ENCODE measurements at regions not wholly inside any gene's neighbourhood (a gene's known extent, or its start where the extent isn't known, plus 50 kb on each side); places are given as distances from the start of the nearest gene placed in this dataset.
"Not testable (repeated sequence)": the region's sequence is repeated elsewhere in the genome, so short reads cannot be mapped to it uniquely, and the experiment has no call there.

GRCh38 chr10:64771253-64772050, 1250.3 kb downstream of the REEP3 start:
- Mint-ChIP-seq H3K27me3 (no peaks in the 10 kb centered on the region), H3K4me1 (no peaks in the 10 kb centered on the region), H3K36me3 (no peaks in the 10 kb centered on the region), H3K4me3 (no peak overlapping the region), H3K9me3 (peaks cover 0 to 4% of the 10 kb centered on the region in 2 donors), H3K27ac (no peak overlapping the region)
- no peak for DNase-seq
- ATAC-seq (replicated peaks) = no peak

GRCh38 chr10:64773357-64773756, 1252.2 kb downstream of the REEP3 start:
- Mint-ChIP-seq H3K36me3 (no peaks in the 10 kb centered on the region), H3K4me1 (no peaks in the 10 kb centered on the region), H3K9me3 (peaks cover 0 to 4% of the 10 kb centered on the region in 2 donors), H3K27ac (no peak overlapping the region), H3K4me3 (no peak overlapping the region), H3K27me3 (no peaks in the 10 kb centered on the region)
- DNase-seq (no peak), ATAC-seq (replicated peaks) (no peak)

GRCh38 chr10:64784451-64784850, 1263.2 kb downstream of the REEP3 start:
- H3K36me3 Mint-ChIP-seq = not testable (repeated sequence)

GRCh38 chr10:64785816-64786215, 1264.6 kb downstream of the REEP3 start:
- Mint-ChIP-seq H3K9me3 (peaks cover 2 to 3% of the 10 kb centered on the region in 2 donors), H3K27me3 (no peaks in the 10 kb centered on the region), H3K4me3 (no peak overlapping the region), H3K4me1 (no peaks in the 10 kb centered on the region), H3K36me3 (no peaks in the 10 kb centered on the region), H3K27ac (no peak overlapping the region)
- no peak for ATAC-seq (replicated peaks)
- no peak for DNase-seq

More at GRCh38 chr10:64784451-64784850, 1263.2 kb downstream of the REEP3 start:
- not testable (repeated sequence) for H3K9me3 Mint-ChIP-seq; H3K27ac Mint-ChIP-seq; H3K27me3 Mint-ChIP-seq; H3K4me3 Mint-ChIP-seq; DNase-seq; H3K4me1 Mint-ChIP-seq; ATAC-seq (replicated peaks)

- H3K4me3 Mint-ChIP-seq = no peak overlapping the region
- no peaks in the 10 kb centered on the region for H3K36me3 Mint-ChIP-seq
- DNase-seq = no peak
- no peak for ATAC-seq (replicated peaks)
- H3K27me3 Mint-ChIP-seq = no peaks in the 10 kb centered on the region
- no peak overlapping the region for H3K27ac Mint-ChIP-seq
- H3K4me1 Mint-ChIP-seq = no peaks in the 10 kb centered on the region
- peaks cover 2 to 3% of the 10 kb centered on the region in 2 donors for H3K9me3 Mint-ChIP-seq
Observed at GRCh38 chr10:64786989-64787388, 1265.8 kb downstream of the REEP3 start.

- Mint-ChIP-seq H3K27me3 (no peaks in the 10 kb centered on the region), H3K4me3 (no peak overlapping the region), H3K4me1 (no peaks in the 10 kb centered on the region), H3K36me3 (no peaks in the 10 kb centered on the region), H3K27ac (no peak overlapping the region), H3K9me3 (no peaks in the 10 kb centered on the region)
- no peak for ATAC-seq (replicated peaks)
- DNase-seq = no peak
Observed at GRCh38 chr10:64795847-64796246, 1274.6 kb downstream of the REEP3 start.

GRCh38 chr10:64798297-64798696, 1277.1 kb downstream of the REEP3 start:
- no peak overlapping the region for H3K4me3 Mint-ChIP-seq
- H3K27ac Mint-ChIP-seq = no peak overlapping the region
- H3K27me3 Mint-ChIP-seq = no peaks in the 10 kb centered on the region
- H3K9me3 Mint-ChIP-seq = no peaks in the 10 kb centered on the region
- ATAC-seq (replicated peaks) (no peak), DNase-seq (no peak)
- H3K4me1 Mint-ChIP-seq = no peaks in the 10 kb centered on the region
- no peaks in the 10 kb centered on the region for H3K36me3 Mint-ChIP-seq

- DNase-seq; H3K4me1 Mint-ChIP-seq; H3K4me3 Mint-ChIP-seq; H3K36me3 Mint-ChIP-seq; H3K27me3 Mint-ChIP-seq; H3K9me3 Mint-ChIP-seq; ATAC-seq (replicated peaks); H3K27ac Mint-ChIP-seq: not testable (repeated sequence)
Observed at GRCh38 chr10:64808233-64808632, 1287.0 kb downstream of the REEP3 start.

- H3K4me3 Mint-ChIP-seq; H3K36me3 Mint-ChIP-seq; H3K27ac Mint-ChIP-seq; H3K9me3 Mint-ChIP-seq; ATAC-seq (replicated peaks); H3K27me3 Mint-ChIP-seq; H3K4me1 Mint-ChIP-seq; DNase-seq: not testable (repeated sequence)
Observed at GRCh38 chr10:64810046-64810445, 1288.8 kb downstream of the REEP3 start.

GRCh38 chr10:64813391-64813790, 1292.2 kb downstream of the REEP3 start:
- DNase-seq (no peak), ATAC-seq (replicated peaks) (no peak)
- H3K4me1 Mint-ChIP-seq = no peaks in the 10 kb centered on the region
- H3K36me3 Mint-ChIP-seq = no peaks in the 10 kb centered on the region
- H3K4me3 Mint-ChIP-seq = no peak overlapping the region
- H3K27me3 Mint-ChIP-seq = no peaks in the 10 kb centered on the region
- H3K27ac Mint-ChIP-seq = no peak overlapping the region
- H3K9me3 Mint-ChIP-seq = peaks cover 0 to 3% of the 10 kb centered on the region in 2 donors

- DNase-seq = no peak
- Mint-ChIP-seq H3K27ac (no peak overlapping the region), H3K9me3 (peaks cover 0 to 3% of the 10 kb centered on the region in 2 donors)
Observed at GRCh38 chr10:64814201-64814600, 1293.0 kb downstream of the REEP3 start.

GRCh38 chr10:64829888-64830412, 1308.7 kb downstream of the REEP3 start:
- Mint-ChIP-seq H3K4me1 (no peaks in the 10 kb centered on the region), H3K27me3 (no peaks in the 10 kb centered on the region), H3K4me3 (no peak overlapping the region)

More at GRCh38 chr10:64814201-64814600, 1293.0 kb downstream of the REEP3 start:
- no peaks in the 10 kb centered on the region for H3K4me1 Mint-ChIP-seq
- no peak for ATAC-seq (replicated peaks)
- no peaks in the 10 kb centered on the region for H3K36me3 Mint-ChIP-seq
- no peak overlapping the region for H3K4me3 Mint-ChIP-seq
- H3K27me3 Mint-ChIP-seq = no peaks in the 10 kb centered on the region

GRCh38 chr10:64830869-64831268, 1309.7 kb downstream of the REEP3 start:
- Mint-ChIP-seq H3K27ac (no peak overlapping the region), H3K9me3 (peaks cover 0 to 2% of the 10 kb centered on the region in 2 donors), H3K4me1 (no peaks in the 10 kb centered on the region), H3K27me3 (no peaks in the 10 kb centered on the region), H3K4me3 (no peak overlapping the region), H3K36me3 (no peaks in the 10 kb centered on the region)
- ATAC-seq (replicated peaks) (no peak), DNase-seq (no peak)

More at GRCh38 chr10:64829888-64830412, 1308.7 kb downstream of the REEP3 start:
- Mint-ChIP-seq H3K27ac (no peak overlapping the region), H3K9me3 (peaks cover 0 to 2% of the 10 kb centered on the region in 2 donors), H3K36me3 (no peaks in the 10 kb centered on the region)
- ATAC-seq (replicated peaks) = no peak
- no peak for DNase-seq

- DNase-seq (no peak), ATAC-seq (replicated peaks) (no peak)
- H3K27me3 Mint-ChIP-seq = no peaks in the 10 kb centered on the region
- H3K4me1 Mint-ChIP-seq = no peaks in the 10 kb centered on the region
- no peak overlapping the region for H3K27ac Mint-ChIP-seq
- peaks cover 5 to 6% of the 10 kb centered on the region in 2 donors for H3K9me3 Mint-ChIP-seq
- no peaks in the 10 kb centered on the region for H3K36me3 Mint-ChIP-seq
- H3K4me3 Mint-ChIP-seq = no peak overlapping the region
Observed at GRCh38 chr10:64840341-64840740, 1319.1 kb downstream of the REEP3 start.

- H3K4me1 Mint-ChIP-seq = no peaks in the 10 kb centered on the region
- no peaks in the 10 kb centered on the region for H3K27me3 Mint-ChIP-seq
- DNase-seq (no peak), ATAC-seq (replicated peaks) (no peak)
- H3K36me3 Mint-ChIP-seq = no peaks in the 10 kb centered on the region
- peaks cover 0 to 2% of the 10 kb centered on the region in 2 donors for H3K9me3 Mint-ChIP-seq
- H3K27ac Mint-ChIP-seq = no peak overlapping the region
- no peak overlapping the region for H3K4me3 Mint-ChIP-seq
Observed at GRCh38 chr10:64846700-64847099, 1325.5 kb downstream of the REEP3 start.
